CD8-positive, alpha-beta memory T cell (primary cell): ENCODE measurements at regions not wholly inside any gene's neighbourhood (a gene's known extent, or its start where the extent isn't known, plus 50 kb on each side); places are given as distances from the start of the nearest gene placed in this dataset.

ENCODE experiments used
- CTCF ChIA-PET: fragments of 350-600 bp; sonication (Branson Sonifier 250); formaldehyde crosslinking; loops from one replicate; lab custom pipeline; 2021; ENCODE audit warnings: antibody characterized with exemption; lab: Charles Lee
- POLR2A ChIA-PET: fragments of 350-600 bp; sonication (Branson Sonifier 250); formaldehyde crosslinking; loops from one replicate; lab custom pipeline; 2021; ENCODE audit warnings: antibody characterized with exemption; lab: Charles Lee
- DNase-seq, 5 donors: peaks; one replicate each; pipeline versions ENCODE4 v3.0.0 to v3.0.0-alpha.2; 2020 to 2022; ENCODE audit warnings: mixed read lengths in 1 of 5
- H3K27ac ChIP-seq: one replicate; pipeline ENCODE4 v1.7.0; 2013; ENCODE audit warnings: low read depth, mild to moderate bottlenecking, low read length, moderate library complexity
- H3K27me3 ChIP-seq: 2 replicates; pipeline ENCODE4 v1.7.0; 2013; ENCODE audit warnings: low read length, mild to moderate bottlenecking; ENCODE audit not compliant: insufficient read depth, poor library complexity, severe bottlenecking
- H3K36me3 ChIP-seq: 2 replicates; pipeline ENCODE4 v1.7.0; 2013; ENCODE audit warnings: mild to moderate bottlenecking, low read length, moderate library complexity; ENCODE audit not compliant: insufficient read depth
- H3K4me1 ChIP-seq: 2 replicates; pipeline ENCODE4 v1.7.0; 2013; ENCODE audit warnings: mild to moderate bottlenecking, low read length, moderate library complexity; ENCODE audit not compliant: insufficient read depth
- H3K4me3 ChIP-seq: 2 replicates; pipeline ENCODE4 v1.7.0; 2013; ENCODE audit warnings: mild to moderate bottlenecking, low read length
- H3K9me3 ChIP-seq: 2 replicates; pipeline ENCODE4 v1.7.0; 2013; ENCODE audit warnings: mild to moderate bottlenecking, low read length
- H3K27ac Mint-ChIP-seq, 8 donors: one replicate each; pipeline ENCODE4 v1.8.0; 2020 to 2021; ENCODE audit warnings: mixed read lengths in 8 of 8, mild to moderate bottlenecking in 6 of 8, inconsistent platforms in 3 of 8, moderate library complexity in 3 of 8
- H3K27me3 Mint-ChIP-seq, 2 donors: one replicate each; pipeline ENCODE4 v1.8.0; 2020 to 2021; ENCODE audit warnings: mixed read lengths in 2 of 2, mild to moderate bottlenecking in 1 of 2, moderate library complexity in 1 of 2
- H3K36me3 Mint-ChIP-seq, 3 donors: one replicate each; pipeline ENCODE4 v1.8.0; 2020 to 2021; ENCODE audit warnings: mixed read lengths in 3 of 3, inconsistent platforms in 1 of 3, mild to moderate bottlenecking in 1 of 3
- H3K4me1 Mint-ChIP-seq, 3 donors: one replicate each; pipeline ENCODE4 v1.8.0; 2020 to 2021; ENCODE audit warnings: mixed read lengths in 3 of 3, inconsistent platforms in 1 of 3, mild to moderate bottlenecking in 1 of 3
- H3K4me3 Mint-ChIP-seq, 7 donors: one replicate each; pipeline ENCODE4 v1.8.0; 2020 to 2021; ENCODE audit warnings: mixed read lengths in 7 of 7, mild to moderate bottlenecking in 6 of 7, moderate library complexity in 4 of 7, inconsistent platforms in 2 of 7
- H3K9me3 Mint-ChIP-seq, 5 donors: one replicate each; pipeline ENCODE4 v1.8.0; 2020 to 2022; ENCODE audit warnings: mixed read lengths in 5 of 5, mild to moderate bottlenecking in 3 of 5, moderate library complexity in 2 of 5, inconsistent platforms in 1 of 5

- Mint-ChIP-seq H3K4me3 (no peak overlapping the region), H3K9me3 (peaks cover 18 to 35% (median 21%) of the 10 kb centered on the region in 5 donors), H3K27me3 (no peaks in the 10 kb centered on the region), H3K36me3 (no peaks in the 10 kb centered on the region), H3K27ac (no peak overlapping the region), H3K4me1 (no peaks in the 10 kb centered on the region)
- Histone ChIP-seq H3K4me3 (no peak overlapping the region), H3K4me1 (no peaks in the 10 kb centered on the region), H3K27ac (no peak overlapping the region), H3K36me3 (no peaks in the 10 kb centered on the region), H3K9me3 (no peaks in the 10 kb centered on the region), H3K27me3 (no peaks in the 10 kb centered on the region)
- no peak for DNase-seq
- CTCF ChIA-PET: no interaction called here
- POLR2A ChIA-PET: no interaction called here
These were observed 200.5 kb upstream of the LRRC4C start for GRCh38 chr11:41659985-41660384.

- H3K27me3 ChIP-seq: no peaks in the 10 kb centered on the region
- H3K4me3 ChIP-seq: no peak overlapping the region
- no peak overlapping the region for H3K4me3 Mint-ChIP-seq
- peaks cover 12 to 29% (median 21%) of the 10 kb centered on the region in 5 donors for H3K9me3 Mint-ChIP-seq
- H3K36me3 ChIP-seq: no peaks in the 10 kb centered on the region
- H3K36me3 Mint-ChIP-seq: no peaks in the 10 kb centered on the region
- no peak overlapping the region for H3K27ac Mint-ChIP-seq
- DNase-seq: no peak
- H3K4me1 Mint-ChIP-seq: no peaks in the 10 kb centered on the region
- no peaks in the 10 kb centered on the region for H3K4me1 ChIP-seq
- H3K27me3 Mint-ChIP-seq: no peaks in the 10 kb centered on the region
- H3K9me3 ChIP-seq: no peaks in the 10 kb centered on the region
- ChIA-PET POLR2A (no interaction called here), CTCF (no interaction called here)
- no peak overlapping the region for H3K27ac ChIP-seq
These were observed 201.1 kb upstream of the LRRC4C start for GRCh38 chr11:41660585-41660984.

- no peaks in the 10 kb centered on the region for H3K9me3 ChIP-seq
- Mint-ChIP-seq H3K36me3 (no peaks in the 10 kb centered on the region), H3K4me1 (no peaks in the 10 kb centered on the region), H3K4me3 (no peak overlapping the region), H3K27me3 (no peaks in the 10 kb centered on the region), H3K9me3 (peaks cover 12 to 40% (median 16%) of the 10 kb centered on the region in 5 donors), H3K27ac (no peak overlapping the region)
- H3K4me1 ChIP-seq: no peaks in the 10 kb centered on the region
- H3K27me3 ChIP-seq: no peaks in the 10 kb centered on the region
- H3K36me3 ChIP-seq: no peaks in the 10 kb centered on the region
- DNase-seq: no peak
- ChIA-PET POLR2A (no interaction called here), CTCF (no interaction called here)
- no peak overlapping the region for H3K27ac ChIP-seq
- no peak overlapping the region for H3K4me3 ChIP-seq
These were observed 206.2 kb upstream of the LRRC4C start for GRCh38 chr11:41665441-41666360.

- Histone ChIP-seq H3K27me3 (no peaks in the 10 kb centered on the region), H3K27ac (no peak overlapping the region), H3K36me3 (no peaks in the 10 kb centered on the region), H3K9me3 (no peaks in the 10 kb centered on the region), H3K4me3 (no peak overlapping the region), H3K4me1 (no peaks in the 10 kb centered on the region)
- POLR2A ChIA-PET: no interaction called here
- Mint-ChIP-seq H3K9me3 (peaks cover 10 to 36% (median 18%) of the 10 kb centered on the region in 5 donors), H3K4me3 (no peak overlapping the region), H3K36me3 (no peaks in the 10 kb centered on the region), H3K27ac (no peak overlapping the region), H3K4me1 (no peaks in the 10 kb centered on the region), H3K27me3 (no peaks in the 10 kb centered on the region)
- no peak for DNase-seq
- CTCF ChIA-PET: no interaction called here
These were observed 207.7 kb upstream of the LRRC4C start for GRCh38 chr11:41666951-41667653.

- H3K27ac ChIP-seq: no peak overlapping the region
- no peak for DNase-seq
- Mint-ChIP-seq H3K4me3 (no peak overlapping the region), H3K4me1 (no peaks in the 10 kb centered on the region), H3K27ac (no peak overlapping the region), H3K9me3 (peaks cover 0 to 9% (median 9%) of the 10 kb centered on the region in 5 donors), H3K27me3 (no peaks in the 10 kb centered on the region), H3K36me3 (no peaks in the 10 kb centered on the region)
- H3K4me1 ChIP-seq: no peaks in the 10 kb centered on the region
- ChIA-PET CTCF (no interaction called here), POLR2A (no interaction called here)
- no peak overlapping the region for H3K4me3 ChIP-seq
- no peaks in the 10 kb centered on the region for H3K27me3 ChIP-seq
- no peaks in the 10 kb centered on the region for H3K9me3 ChIP-seq
- no peaks in the 10 kb centered on the region for H3K36me3 ChIP-seq
These were observed 215.8 kb upstream of the LRRC4C start for GRCh38 chr11:41675205-41675604.

- H3K4me1 ChIP-seq: no peaks in the 10 kb centered on the region
- Mint-ChIP-seq H3K4me3 (no peak overlapping the region), H3K27ac (no peak overlapping the region), H3K36me3 (no peaks in the 10 kb centered on the region), H3K27me3 (peaks cover 0 to 1% of the 10 kb centered on the region in 2 donors), H3K9me3 (peaks cover 12 to 37% (median 25%) of the 10 kb centered on the region in 5 donors), H3K4me1 (no peaks in the 10 kb centered on the region)
- no peaks in the 10 kb centered on the region for H3K27me3 ChIP-seq
- POLR2A ChIA-PET: no interaction called here
- no peak for DNase-seq
- no peak overlapping the region for H3K4me3 ChIP-seq
- no peak overlapping the region for H3K27ac ChIP-seq
- H3K9me3 ChIP-seq: no peaks in the 10 kb centered on the region
- no peaks in the 10 kb centered on the region for H3K36me3 ChIP-seq
- CTCF ChIA-PET: no interaction called here
These were observed 253.6 kb upstream of the LRRC4C start for GRCh38 chr11:41713030-41713429.

GRCh38 chr11:41714101-41714500, 254.6 kb upstream of the LRRC4C start:
- Mint-ChIP-seq H3K27ac (no peak overlapping the region), H3K36me3 (no peaks in the 10 kb centered on the region), H3K27me3 (peaks cover 0 to 1% of the 10 kb centered on the region in 2 donors), H3K4me1 (no peaks in the 10 kb centered on the region), H3K9me3 (peaks cover 9 to 29% (median 24%) of the 10 kb centered on the region in 5 donors), H3K4me3 (no peak overlapping the region)
- Histone ChIP-seq H3K4me1 (no peaks in the 10 kb centered on the region), H3K36me3 (no peaks in the 10 kb centered on the region), H3K9me3 (no peaks in the 10 kb centered on the region), H3K4me3 (no peak overlapping the region), H3K27me3 (no peaks in the 10 kb centered on the region), H3K27ac (no peak overlapping the region)
- DNase-seq: no peak
- CTCF ChIA-PET: no interaction called here
- POLR2A ChIA-PET: no interaction called here

- no peak overlapping the region for H3K27ac ChIP-seq
- POLR2A ChIA-PET: no interaction called here
- H3K27me3 ChIP-seq: no peaks in the 10 kb centered on the region
- Mint-ChIP-seq H3K27ac (no peak overlapping the region), H3K4me3 (no peak overlapping the region), H3K36me3 (no peaks in the 10 kb centered on the region), H3K27me3 (peaks cover 0 to 1% of the 10 kb centered on the region in 2 donors), H3K4me1 (no peaks in the 10 kb centered on the region), H3K9me3 (peaks cover 12 to 30% (median 21%) of the 10 kb centered on the region in 5 donors)
- no peak overlapping the region for H3K4me3 ChIP-seq
- no peak for DNase-seq
- CTCF ChIA-PET: no interaction called here
- no peaks in the 10 kb centered on the region for H3K36me3 ChIP-seq
- H3K4me1 ChIP-seq: no peaks in the 10 kb centered on the region
- no peaks in the 10 kb centered on the region for H3K9me3 ChIP-seq
These were observed 257.4 kb upstream of the LRRC4C start for GRCh38 chr11:41716862-41717261.
